Stimulated activated CD4-positive, alpha-beta T cell treated with anti-CD3 and anti-CD28 coated beads, Interleukin-15, amount 100 ng/mL, for 24 hours (primary cell): ENCODE measurements at regions not wholly inside any gene's neighbourhood (a gene's known extent, or its start where the extent isn't known, plus 50 kb on each side); places are given as distances from the start of the nearest gene placed in this dataset.
"Not testable (repeated sequence)": the region's sequence is repeated elsewhere in the genome, so short reads cannot be mapped to it uniquely, and the experiment has no call there.

Source experiments
- DNase-seq: peaks from one replicate; pipeline ENCODE4 v3.0.0-alpha.2; 2020

DNA sequence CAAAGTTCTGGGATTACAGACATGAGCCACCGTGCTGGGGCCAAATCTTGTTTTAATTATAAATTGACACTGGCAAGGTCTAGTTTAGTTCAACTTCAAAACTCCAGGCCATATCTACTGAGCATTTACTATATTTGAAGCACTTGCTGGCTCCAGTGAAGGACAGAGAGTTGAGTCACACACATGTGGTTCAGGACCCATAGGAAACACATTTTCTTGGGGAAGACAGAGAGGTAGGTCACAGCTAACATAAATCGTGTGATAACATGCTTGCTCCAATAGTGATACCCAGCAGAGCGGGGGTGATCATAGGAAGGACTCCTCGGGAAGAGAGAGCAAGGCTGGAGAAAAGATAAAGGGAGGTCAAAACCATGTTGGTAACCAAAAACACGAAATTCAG, 170.6 kb upstream of the TSC22D1 start:
- DNase-seq = no peak

DNA sequence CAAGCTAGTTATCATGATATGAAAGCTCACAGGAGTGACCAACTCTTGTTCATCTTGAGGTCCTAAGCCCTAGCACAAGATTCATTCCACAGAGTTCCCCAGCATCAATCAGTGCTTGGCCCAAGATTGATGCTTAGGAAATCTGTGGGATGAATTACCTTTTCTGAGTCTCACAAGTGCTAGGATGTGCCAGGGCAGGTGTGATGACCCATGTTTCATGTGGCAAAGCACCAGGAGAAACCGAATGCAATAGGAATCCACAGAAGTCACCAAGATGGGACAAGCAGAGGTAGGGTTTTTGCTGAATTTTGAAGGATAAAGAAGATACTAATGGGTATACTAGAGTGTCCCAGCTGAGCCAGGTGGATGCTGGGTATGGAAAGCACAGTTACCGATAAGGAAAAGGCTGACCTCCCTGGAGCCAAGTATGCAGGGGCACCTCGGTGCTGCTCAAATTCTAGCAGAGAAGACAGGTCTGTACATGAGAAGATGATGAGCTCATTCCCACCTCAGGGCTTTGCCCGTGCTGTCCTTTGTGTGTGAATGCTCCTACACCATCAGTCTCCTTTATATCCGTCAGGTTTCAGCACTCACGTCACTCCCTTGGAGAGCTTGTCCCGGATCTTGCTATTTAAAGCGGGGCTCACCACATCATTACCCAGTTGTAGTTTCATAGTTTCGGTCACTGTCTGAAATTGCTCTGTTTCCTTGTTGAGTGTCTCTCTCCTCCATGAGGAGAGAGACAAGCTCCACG, 168.9 kb upstream of the TSC22D1 start:
- no peak for DNase-seq

DNA sequence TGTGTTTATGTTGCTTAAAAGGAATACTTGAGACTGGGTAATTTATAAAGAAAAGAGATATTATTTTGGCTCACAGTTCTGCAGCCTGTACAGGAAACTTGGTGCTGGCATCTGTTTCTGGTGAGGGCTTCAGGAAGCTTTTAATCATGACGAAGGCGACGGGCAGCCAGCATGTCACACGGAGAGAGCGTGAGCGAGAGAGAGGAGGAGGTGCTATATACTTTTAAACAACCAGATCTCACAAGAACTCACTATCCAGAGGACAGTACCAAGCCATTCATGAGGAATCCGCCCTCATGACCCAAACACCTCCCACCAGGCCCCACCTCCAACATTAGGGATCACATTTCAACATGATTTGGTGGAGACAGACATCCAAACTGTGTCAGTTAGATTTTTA, 163.4 kb upstream of the TSC22D1 start:
- no peak for DNase-seq

DNA sequence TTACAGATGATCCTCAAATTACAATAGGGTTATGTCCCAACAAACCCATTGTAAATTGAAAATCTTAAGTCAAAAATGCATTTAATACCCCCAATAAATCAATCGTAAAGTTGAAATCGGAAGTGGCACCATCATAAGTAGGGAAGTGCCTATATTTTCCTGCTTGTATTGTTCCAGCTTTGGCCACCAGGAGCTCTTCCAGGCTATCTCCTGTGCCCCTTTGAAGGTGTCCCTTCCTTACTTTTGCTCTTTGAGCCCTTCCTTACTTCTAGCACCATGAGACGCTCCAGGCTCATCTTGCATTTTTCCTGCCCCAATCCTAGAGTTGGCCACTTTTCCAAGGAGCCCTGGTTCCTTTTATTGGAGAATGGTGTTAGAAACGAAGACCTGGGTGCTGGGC, 163.0 kb upstream of the TSC22D1 start:
- no peak for DNase-seq

DNA sequence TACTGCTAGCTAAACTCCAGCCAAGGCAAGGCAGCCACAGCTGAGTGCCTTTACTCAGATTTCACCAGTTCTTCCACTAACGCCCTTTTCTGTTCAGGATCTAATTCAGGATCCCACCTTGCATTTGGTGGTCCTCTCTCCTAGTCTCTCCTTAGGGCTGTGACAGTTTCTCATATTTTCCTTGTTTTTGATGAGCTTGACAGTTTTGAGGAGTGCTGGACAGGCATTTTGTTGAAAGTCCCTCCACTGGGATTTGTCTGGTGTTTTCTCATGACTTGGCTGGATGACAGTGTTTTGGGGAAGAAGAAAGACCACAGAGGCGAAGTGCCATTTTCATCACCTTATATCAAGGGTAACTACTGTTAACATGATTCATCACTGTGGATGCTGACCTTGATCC, 162.3 kb upstream of the TSC22D1 start:
- no peak for DNase-seq

DNA sequence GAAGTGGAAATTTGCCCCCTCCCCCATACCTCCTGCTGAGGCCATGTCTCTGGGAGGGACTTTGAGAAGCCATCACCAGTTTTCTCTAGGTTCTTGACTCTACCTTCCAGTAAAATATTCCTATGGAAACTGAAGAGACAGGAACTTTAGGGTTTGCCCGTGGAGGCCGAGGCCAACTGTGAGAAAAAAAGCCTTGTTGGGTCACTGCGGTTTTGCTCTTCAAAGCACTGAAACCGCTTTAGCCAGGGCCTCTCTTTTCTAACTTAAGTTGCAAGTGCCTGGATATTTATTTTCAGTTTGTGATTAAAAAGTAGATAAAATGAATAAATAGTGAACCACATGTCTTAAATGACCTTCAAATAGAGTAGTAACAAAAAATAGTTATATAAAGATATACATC, 159.7 kb upstream of the TSC22D1 start:
- no peak for DNase-seq

DNA sequence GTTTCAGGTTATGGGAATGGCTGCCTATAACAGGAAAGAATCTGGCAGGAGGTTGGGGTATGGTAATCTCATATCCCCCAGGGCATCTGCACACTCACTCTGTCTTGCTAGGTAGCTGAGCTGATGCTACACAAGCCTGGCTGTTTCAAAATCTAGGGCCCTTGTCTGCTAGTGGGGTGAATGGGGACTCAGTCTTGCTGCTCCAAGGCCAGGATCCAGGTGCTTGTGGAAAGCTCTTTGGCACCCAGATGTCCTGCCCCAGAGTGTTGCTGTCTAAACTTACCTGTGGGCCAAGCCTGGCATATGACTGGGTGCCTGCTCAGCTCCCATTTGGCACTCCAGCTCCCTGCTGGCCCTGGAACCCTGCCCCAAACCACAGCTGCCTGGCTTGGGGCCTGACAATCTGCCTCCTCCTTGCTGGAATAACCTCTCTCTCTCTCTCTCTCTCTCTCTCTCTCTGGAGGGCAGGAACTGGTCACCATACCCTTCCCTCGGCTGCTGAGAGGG, 158.1 kb upstream of the TSC22D1 start:
- DNase-seq = no peak

DNA sequence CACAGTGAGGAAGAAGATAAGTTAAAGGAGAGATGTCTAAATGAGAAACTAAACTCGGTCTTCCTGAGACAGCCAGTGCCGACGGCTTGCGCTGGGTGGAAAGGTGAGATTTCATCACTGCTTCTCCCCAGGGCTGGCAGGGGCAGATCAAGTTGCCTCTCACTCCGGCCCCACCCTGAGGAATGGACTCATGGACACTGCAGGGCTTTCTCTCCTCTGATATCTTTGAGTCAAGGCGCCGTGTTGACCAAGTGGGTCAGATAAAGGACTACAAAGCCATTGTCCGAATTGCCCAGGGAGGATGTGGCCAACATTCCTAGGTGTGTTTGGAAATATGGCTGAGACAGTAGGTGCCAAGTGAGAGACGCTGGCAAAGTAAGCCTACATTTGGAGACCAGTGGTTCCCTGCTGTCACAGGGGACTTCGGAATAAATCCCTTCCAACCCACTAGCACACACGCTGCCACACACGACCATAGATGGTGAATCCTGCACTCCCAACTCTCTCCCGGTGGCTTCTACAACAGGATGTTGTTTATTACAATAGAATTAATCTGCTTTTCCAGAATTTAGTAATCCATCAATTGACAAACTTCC, 156.5 kb upstream of the TSC22D1 start:
- DNase-seq = no peak

DNA sequence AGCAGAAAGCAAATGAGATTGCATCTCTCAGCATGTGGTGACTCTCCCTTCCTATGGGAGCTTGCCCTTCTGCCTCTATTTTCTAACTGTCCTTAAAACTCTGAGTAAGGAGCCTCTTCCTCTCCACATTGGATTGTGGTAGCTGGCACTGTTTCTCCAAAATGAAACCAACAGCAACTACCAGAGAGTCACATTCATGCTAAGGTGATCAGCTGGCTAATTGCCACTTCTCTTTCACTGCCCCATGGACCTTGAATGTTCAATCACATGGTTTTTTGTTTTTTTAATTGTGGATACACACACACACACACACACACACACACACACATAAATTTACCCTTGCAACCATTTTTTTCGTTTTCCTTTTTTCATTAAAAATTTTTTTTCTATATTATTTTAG, 154.7 kb upstream of the TSC22D1 start:
- no peak for DNase-seq

DNA sequence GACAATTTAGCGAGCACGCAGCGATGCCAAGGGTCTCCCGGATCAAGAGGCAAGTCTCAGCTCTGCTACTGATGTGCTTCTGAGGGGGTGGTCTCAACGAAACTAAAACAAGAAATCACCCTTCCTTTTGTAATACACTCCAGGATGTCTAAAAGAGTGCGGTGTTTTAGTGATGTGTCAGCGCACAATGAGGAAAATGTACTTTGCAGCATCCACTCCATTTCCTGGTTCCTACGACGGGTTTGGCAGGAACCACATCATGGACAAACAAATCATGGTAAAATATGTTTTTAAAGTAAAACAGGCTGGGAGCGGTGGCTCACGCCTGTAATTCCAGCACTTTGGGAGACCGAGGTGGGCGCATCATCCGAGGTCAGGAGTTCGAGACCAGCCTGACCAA, 154.0 kb upstream of the TSC22D1 start:
- DNase-seq = no peak

DNA sequence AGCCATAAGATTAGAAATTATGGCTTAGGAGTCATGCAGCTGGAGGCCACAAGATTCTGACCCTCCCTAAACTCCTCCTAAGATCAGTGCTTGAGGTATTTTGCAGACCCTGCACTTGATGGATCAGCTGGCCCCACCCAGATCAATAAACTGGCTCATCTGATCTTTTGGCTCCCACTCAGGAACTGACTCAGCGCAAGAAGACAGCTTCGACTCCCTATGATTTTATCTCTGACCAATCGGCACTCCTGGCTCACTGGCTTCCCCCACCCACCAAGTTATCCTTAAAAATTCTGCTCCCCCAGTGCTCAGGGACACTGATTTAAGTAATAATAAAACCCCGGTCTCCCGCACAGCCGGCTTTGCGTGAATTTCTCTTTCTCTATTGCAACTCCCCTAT, 151.5 kb upstream of the TSC22D1 start:
- DNase-seq = not testable (repeated sequence)

DNA sequence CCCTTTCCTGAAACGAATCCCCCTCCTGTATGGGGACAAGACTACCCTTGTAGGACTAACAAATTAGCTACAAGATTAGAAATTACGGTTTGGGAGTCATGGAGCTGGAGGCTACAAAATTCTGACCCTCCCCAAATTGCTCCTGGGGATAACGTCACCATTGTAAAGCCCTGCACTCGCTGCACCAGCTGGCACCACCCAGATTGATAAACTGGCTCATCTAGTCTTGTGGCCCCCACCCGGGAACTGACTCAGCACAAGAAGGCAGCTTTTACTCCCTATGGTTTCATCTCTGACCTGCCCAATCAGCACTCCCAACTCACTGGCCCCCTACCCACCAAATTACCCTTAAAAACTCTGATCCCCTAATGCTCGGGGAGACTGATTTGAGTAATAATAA, 150.6 kb upstream of the TSC22D1 start:
- no peak for DNase-seq

DNA sequence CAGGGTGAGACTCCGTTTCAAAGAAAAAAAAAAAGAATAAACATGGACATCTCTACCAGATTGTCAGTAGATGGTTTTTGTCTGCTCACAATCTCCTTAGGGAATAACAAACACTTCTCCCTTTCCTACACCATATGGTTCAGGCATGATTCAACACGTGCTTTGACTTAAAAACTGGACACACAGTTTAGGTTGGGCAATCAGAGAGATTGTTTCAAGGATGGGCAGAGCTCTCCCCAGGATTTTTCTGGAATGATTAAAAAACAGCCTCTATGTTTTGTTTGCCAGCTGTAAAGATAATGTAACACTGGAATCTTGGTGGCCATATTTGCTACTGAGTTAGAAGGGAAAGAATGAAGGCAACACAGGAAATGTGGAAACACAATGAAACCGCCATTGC, 150.1 kb upstream of the TSC22D1 start:
- no peak for DNase-seq

DNA sequence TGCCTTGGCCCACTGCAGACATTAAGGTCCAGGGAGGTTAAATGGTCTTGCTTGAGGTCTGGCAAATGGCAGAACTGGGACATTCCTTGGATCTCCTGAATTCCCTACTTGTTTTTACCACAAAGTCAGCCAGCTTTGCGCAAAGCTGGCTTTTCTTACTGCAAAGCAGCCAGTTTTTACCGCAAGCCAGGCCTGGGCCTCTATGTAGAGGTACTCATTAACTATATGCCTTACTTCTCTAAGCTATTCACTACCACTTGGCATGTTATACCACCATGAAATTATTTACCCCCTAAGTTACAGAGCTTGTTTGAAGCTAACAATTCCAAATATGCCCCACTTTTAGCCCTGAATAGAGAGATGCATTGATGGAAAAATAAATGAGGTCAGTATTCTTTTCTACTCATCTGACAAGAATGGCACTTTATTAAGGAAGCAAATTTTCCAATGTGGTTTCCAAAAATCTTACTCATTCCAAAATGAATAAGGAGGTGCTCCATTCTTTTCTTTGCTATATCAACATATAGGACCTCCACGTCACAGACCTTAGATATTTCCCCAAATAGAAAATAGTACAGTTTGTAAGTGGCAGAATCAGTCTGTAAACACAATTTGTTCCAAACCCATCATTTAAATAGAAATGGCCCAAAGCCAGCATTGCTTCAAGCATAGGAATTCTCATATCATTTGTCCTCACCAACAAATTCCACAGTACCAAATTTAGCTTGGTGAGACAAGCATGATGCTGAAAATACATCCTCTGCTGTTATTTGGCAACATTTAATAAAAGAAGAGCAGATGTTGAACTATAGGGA, 143.9 kb upstream of the TSC22D1 start:
- no peak for DNase-seq

DNA sequence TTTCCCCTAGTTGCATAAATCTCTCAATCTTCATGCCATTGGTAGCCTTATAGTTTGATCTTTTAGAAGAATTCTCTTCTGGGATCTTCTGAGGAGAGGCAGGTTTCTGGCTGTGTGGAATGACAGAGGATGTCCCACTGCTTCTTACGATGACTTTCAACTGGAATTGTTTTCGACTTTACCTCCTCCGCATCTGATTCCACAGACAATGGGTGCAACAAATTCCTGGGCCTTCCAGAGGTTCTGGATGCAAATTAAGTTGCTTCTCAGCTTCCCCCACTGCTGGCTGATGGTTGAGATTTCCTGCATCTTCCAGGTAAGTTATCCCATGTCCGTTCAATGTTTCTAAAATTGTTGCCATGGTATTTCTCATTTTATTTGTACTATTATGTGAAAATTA, 142.3 kb upstream of the TSC22D1 start:
- DNase-seq = no peak

DNA sequence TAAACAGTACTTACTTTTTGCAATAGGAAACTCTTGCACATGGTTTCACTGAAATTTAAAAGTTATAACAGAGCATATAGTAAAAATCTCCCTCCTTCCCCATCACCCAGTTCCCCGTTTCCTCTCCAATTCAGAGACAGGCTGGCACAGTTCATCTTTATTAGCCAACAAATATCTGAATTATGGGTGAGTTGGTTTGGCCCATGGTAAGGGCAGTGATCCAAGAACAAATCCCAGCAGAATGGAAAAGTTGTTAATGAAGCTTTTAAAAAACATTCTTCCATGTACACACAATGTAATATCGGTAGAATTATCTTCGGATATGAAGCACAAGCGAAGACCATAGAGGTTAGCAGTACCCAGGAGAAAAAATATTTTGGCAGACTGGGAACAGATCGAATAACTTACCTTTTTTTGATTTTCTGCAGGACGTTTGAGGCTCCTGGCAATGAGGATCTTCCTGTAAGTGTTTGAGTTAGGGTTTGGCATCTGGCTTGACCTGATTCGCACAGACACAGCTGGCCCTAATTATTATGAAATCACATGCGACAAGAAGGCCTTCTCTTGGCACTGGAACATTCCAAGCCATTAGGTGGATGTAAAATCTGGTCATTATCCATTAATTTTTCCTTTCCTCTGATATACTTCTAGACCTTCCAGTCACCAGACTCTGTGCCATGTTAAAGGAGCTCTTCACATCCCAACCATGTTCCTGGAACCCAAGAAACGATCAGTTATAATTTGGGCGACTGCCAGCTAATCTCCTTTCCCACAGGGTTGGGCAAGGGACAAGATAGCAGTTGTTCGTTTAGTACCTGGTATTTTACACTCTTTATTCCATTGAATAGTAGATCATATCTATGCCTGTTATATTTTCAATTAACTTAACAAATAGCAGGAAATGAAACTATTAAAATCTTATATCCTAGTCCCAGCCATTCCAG, 139.4 kb upstream of the TSC22D1 start:
- no peak for DNase-seq

DNA sequence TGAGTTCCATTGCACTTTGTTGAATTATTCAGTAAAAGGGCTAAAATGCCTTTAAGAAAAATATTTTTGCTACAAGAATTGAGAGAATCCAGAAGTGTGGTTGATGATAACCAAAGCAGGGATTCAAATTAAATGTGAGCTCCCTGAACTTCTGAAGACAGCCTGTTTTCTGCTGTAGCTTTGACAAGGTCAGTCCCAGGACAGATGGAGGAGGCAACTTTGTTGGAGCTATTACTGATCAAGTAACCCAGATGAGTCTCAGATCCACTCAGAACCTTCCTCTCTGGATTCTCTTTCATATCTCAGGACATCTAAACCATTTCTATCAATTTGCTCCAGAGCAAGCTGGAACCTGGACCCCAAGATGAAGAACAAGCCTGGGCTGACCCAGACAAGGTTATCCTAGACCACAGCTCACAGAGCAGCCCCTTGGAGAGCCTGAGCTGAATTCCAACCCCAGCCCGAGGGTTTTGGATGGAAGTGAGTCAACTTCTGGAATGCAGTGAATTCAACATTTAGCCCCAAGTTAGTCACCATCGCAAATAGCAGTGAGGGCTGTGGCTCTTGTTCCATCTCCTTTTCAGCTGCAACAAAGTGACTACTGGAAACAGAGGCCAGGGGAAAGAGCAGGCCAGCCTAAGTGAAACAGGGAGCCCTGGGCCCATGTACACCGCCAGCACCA, 137.8 kb upstream of the TSC22D1 start:
- no peak for DNase-seq

DNA sequence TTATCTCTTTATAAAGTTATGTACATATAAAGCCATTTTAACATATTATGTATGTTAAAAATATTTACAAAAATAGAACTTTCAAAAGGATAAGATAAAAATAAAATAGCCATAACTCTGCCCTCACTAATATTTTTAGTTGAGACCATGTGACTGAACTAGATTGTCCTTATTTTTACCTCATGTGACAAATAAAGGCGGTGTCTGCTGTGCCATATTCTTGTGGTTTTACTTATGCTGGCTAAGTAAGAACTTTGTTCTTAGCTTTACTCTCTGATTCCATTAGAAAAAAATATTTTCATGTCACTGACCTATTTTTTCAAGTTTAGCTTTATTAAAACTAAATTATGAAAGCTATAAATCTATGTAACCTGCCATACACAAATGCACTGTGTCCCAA, 135.6 kb upstream of the TSC22D1 start:
- no peak for DNase-seq

DNA sequence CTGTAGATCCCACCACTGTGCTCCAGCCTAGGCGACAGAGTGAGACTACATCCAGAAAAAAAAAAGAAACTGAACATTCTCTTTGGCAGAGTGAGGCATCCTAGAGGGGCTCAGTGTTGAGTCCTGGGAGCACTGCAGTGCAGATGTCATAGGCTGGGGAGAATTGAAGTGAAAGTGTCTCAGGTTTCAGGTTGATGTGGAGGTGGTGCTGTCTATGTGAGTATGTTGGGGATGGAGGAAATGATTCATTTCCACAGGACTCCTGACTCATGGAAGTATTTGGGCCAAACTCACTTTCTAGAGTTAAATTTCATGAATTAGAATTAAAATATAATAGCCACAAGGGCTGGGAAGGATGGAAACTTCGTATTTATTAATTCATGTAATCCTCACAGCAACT, 134.4 kb upstream of the TSC22D1 start:
- DNase-seq = peak; percentile 60

DNA sequence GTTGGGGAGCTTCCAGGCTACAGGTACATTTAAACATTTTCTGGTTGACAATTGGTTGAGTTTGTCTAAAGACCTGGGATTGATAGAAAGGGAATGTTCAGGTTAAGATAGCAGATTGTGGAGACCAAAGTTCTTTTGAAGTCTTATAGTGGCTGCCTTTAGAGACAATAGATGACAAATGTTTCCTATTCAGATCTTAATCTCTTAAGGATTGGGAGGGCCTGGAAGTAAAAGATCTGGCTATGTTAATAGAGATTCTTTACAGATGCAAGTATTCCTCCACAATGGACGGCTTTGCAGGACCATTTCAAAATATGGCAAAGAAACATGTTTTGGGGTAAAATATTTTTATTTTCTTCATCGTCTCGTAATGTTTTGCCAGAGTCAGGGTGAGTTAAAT, 128.7 kb upstream of the TSC22D1 start:
- DNase-seq = not testable (repeated sequence)

DNA sequence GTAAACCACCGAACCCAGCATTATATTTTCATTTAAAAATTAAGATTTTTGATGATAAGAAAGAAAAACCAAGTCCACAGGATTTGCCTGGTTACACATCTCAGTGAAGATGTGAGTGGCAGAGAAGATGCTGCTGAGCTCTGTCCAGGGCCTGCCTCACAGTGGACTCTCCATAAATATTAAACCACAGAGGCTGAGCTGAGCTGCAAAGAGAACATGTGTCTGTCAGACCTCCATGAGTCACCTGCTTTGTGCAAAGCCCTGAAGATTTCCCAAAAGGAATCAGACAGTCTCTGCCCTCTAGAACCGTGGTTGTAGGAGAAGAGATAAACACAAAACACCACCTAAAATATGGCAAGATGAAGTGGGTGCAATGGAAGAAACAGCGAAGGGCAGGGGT, 127.2 kb upstream of the TSC22D1 start:
- DNase-seq = no peak

DNA sequence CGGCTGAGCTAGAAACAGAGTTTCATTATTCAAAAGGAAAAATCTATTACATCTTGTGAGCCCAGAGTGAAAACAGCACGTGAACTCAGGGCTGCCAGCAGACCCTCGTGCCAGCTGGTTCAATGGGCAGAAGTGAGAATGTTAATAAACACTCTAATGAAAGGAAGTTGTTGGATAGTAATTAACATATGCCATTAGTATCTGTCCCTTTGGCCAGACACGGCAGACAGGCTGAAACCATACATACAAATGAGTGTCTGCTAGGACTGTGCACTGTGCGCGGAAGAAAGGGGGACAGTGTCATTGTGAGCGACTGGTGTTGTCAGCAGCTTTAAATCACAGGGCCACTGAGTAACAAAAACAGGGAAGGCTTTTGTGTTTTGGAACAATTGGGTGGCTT, 121.9 kb upstream of the TSC22D1 start:
- no peak for DNase-seq
